ENCODE measurements at regions not wholly inside any gene's neighbourhood (a gene's known extent, or its start where the extent isn't known, plus 50 kb on each side); places are given as distances from the start of the nearest gene placed in this dataset.

- no peaks in the 10 kb centered on the region for H3K9me2 ChIP-seq (replicated peaks; ENCODE audit: insufficient read depth, low read length)
- H3K9ac ChIP-seq (ENCODE audit: low read length), result no peak overlapping the region
- no peaks in the 10 kb centered on the region for H3K79me2 ChIP-seq (ENCODE audit: insufficient read depth, low read length)
- no peaks in the 10 kb centered on the region for H3K27me3 ChIP-seq (ENCODE audit: low read length)
- no peak overlapping the region for H3K4me3 ChIP-seq (ENCODE audit: insufficient read depth, low read length, poor library complexity, severe bottlenecking)
- no peaks in the 10 kb centered on the region for H3F3A ChIP-seq (ENCODE audit: insufficient read depth)
- H4K20me1 ChIP-seq (ENCODE audit: low read depth, low read length), result no peaks in the 10 kb centered on the region
- TF ChIP-seq EZH2phosphoT487 (conservative IDR thresholded peaks at IDR 0.05; ENCODE audit: low read length), result no peak
- TF ChIP-seq, protein P1, sequence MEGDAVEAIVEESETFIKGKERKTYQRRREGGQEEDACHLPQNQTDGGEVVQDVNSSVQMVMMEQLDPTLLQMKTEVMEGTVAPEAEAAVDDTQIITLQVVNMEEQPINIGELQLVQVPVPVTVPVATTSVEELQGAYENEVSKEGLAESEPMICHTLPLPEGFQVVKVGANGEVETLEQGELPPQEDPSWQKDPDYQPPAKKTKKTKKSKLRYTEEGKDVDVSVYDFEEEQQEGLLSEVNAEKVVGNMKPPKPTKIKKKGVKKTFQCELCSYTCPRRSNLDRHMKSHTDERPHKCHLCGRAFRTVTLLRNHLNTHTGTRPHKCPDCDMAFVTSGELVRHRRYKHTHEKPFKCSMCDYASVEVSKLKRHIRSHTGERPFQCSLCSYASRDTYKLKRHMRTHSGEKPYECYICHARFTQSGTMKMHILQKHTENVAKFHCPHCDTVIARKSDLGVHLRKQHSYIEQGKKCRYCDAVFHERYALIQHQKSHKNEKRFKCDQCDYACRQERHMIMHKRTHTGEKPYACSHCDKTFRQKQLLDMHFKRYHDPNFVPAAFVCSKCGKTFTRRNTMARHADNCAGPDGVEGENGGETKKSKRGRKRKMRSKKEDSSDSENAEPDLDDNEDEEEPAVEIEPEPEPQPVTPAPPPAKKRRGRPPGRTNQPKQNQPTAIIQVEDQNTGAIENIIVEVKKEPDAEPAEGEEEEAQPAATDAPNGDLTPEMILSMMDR (IDR thresholded peaks at IDR 0.05; ENCODE audit: insufficient read depth, low read length, poor library complexity, severe bottlenecking), result no peak
- H3K36me3 ChIP-seq (ENCODE audit: low read length), result no peaks in the 10 kb centered on the region
- H3K9me3 ChIP-seq (ENCODE audit: insufficient read depth, low read length), result no peaks in the 10 kb centered on the region
- H2AFZ ChIP-seq (ENCODE audit: low read depth, low read length, severe bottlenecking), result no peak overlapping the region
- H3K27ac ChIP-seq (ENCODE audit: low read depth, low read length), result no peak overlapping the region
- H3K4me2 ChIP-seq (ENCODE audit: low read depth, low read length, poor library complexity, severe bottlenecking), result no peak overlapping the region
Measured at GRCh38 chr18:54100920-54101470, 123.5 kb downstream of the MBD2 start.

- no peak overlapping the region for H3K4me2 ChIP-seq (ENCODE audit: low read depth, low read length, poor library complexity, severe bottlenecking)
- H3K4me3 ChIP-seq (ENCODE audit: insufficient read depth, low read length, poor library complexity, severe bottlenecking), result no peak overlapping the region
- no peaks in the 10 kb centered on the region for H3K36me3 ChIP-seq (ENCODE audit: low read length)
- H3K27ac ChIP-seq (ENCODE audit: low read depth, low read length), result no peak overlapping the region
- no peaks in the 10 kb centered on the region for H3K27me3 ChIP-seq (ENCODE audit: low read length)
- no peaks in the 10 kb centered on the region for H3K79me2 ChIP-seq (ENCODE audit: insufficient read depth, low read length)
- H3K9ac ChIP-seq (ENCODE audit: low read length), result no peak overlapping the region
- H2AFZ ChIP-seq (ENCODE audit: low read depth, low read length, severe bottlenecking), result no peak overlapping the region
- no peak for TF ChIP-seq EZH2phosphoT487 (conservative IDR thresholded peaks at IDR 0.05; ENCODE audit: low read length)
- TF ChIP-seq, protein P1 (IDR thresholded peaks at IDR 0.05; ENCODE audit: insufficient read depth, low read length, poor library complexity, severe bottlenecking), result no peak
- H4K20me1 ChIP-seq (ENCODE audit: low read depth, low read length), result no peaks in the 10 kb centered on the region
- H3F3A ChIP-seq (ENCODE audit: insufficient read depth), result no peaks in the 10 kb centered on the region
- H3K9me3 ChIP-seq (ENCODE audit: insufficient read depth, low read length), result no peaks in the 10 kb centered on the region
- no peaks in the 10 kb centered on the region for H3K9me2 ChIP-seq (replicated peaks; ENCODE audit: insufficient read depth, low read length)
Measured at GRCh38 chr18:54100466-54100865, 124.0 kb downstream of the MBD2 start.

DNA sequence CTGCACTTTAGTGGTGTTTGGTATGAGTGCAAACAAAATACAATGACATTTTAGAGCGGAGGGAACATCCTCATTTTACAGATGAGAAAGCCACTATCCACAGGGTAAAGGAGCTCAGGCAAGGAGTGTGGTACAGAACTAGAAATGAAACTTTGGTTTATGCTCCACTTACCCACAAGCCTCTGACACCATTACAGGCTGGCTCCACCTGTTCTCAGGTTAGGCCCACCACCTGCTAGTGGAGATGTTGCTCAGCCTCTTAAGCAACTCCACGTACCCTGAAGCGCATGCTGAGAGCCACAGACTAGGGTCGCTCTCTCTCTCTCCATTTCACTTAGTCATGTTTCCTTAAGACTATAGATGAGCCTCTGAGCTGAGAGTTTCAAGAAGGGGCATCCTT, 130.0 kb downstream of the MBD2 start:
- Histone ChIP-seq H2AFZ (ENCODE audit: low read depth, low read length, severe bottlenecking) (no peak overlapping the region), H3K27me3 (ENCODE audit: low read length) (no peaks in the 10 kb centered on the region)

More for the DNA sequence above, 130.0 kb downstream of the MBD2 start:
- no peak overlapping the region for H3K27ac ChIP-seq (ENCODE audit: low read depth, low read length)
- no peaks in the 10 kb centered on the region for H3K9me2 ChIP-seq (replicated peaks; ENCODE audit: insufficient read depth, low read length)
- H3K4me3 ChIP-seq (ENCODE audit: insufficient read depth, low read length, poor library complexity, severe bottlenecking), result no peak overlapping the region
- H3K79me2 ChIP-seq (ENCODE audit: insufficient read depth, low read length), result no peaks in the 10 kb centered on the region
- no peak overlapping the region for H3K9ac ChIP-seq (ENCODE audit: low read length)
- TF ChIP-seq, protein P1 (IDR thresholded peaks at IDR 0.05; ENCODE audit: insufficient read depth, low read length, poor library complexity, severe bottlenecking), result no peak
- no peak for TF ChIP-seq EZH2phosphoT487 (conservative IDR thresholded peaks at IDR 0.05; ENCODE audit: low read length)
- H4K20me1 ChIP-seq (ENCODE audit: low read depth, low read length), result no peaks in the 10 kb centered on the region
- no peaks in the 10 kb centered on the region for H3K36me3 ChIP-seq (ENCODE audit: low read length)
- H3K4me2 ChIP-seq (ENCODE audit: low read depth, low read length, poor library complexity, severe bottlenecking), result no peak overlapping the region
- H3F3A ChIP-seq (ENCODE audit: insufficient read depth), result no peaks in the 10 kb centered on the region
- H3K9me3 ChIP-seq (ENCODE audit: insufficient read depth, low read length), result no peaks in the 10 kb centered on the region

Measured in SU-DHL-6 (cell line).